SK-N-SH (cell line): ENCODE measurements at regions not wholly inside any gene's neighbourhood (a gene's known extent, or its start where the extent isn't known, plus 50 kb on each side); places are given as distances from the start of the nearest gene placed in this dataset.

ENCODE experiments used
- CTCF ChIA-PET: fragments of 300-600, 350-600 bp; formaldehyde crosslinking; extraction: SDS; loops from one replicate; lab custom pipeline; 2021; lab: Yijun Ruan, JAX
- POLR2A ChIA-PET: fragments of 350-600 bp; sonication (Branson Sonifier 250); formaldehyde crosslinking; extraction: SDS; loops from one replicate; lab custom pipeline; 2020; ENCODE audit warnings: antibody characterized with exemption, inconsistent platforms; lab: Yijun Ruan, JAX
- DNase-seq: peaks from one replicate; pipeline ENCODE4 v3.0.0; 2012
- H2AFZ ChIP-seq: fragments of 200-600 bp; sonication (generic); 2 replicates; pipeline ENCODE4 v1.8.1; 2016; ENCODE audit warnings: antibody characterized with exemption, mild to moderate bottlenecking, low read depth
- H3F3A ChIP-seq: fragments of 200-600 bp; sonication (generic); replicated peaks from 2 replicates; pipeline ENCODE3; 2016; ENCODE audit warnings: antibody characterized with exemption, mild to moderate bottlenecking; ENCODE audit not compliant: insufficient read depth
- H3K27ac ChIP-seq, 2 experiments: fragments of 200-500 bp in 1 of 2; fragments of 200-600 bp in 1 of 2; sonication (Bioruptor generic) in 1 of 2; sonication (generic), shearing (Covaris generic) in 1 of 2; 2 replicates each; pipeline versions ENCODE4 v1.5.1 to v1.6.1; 2014 to 2016; ENCODE audit warnings: low read depth in 2 of 2, inconsistent platforms in 1 of 2, low read length in 1 of 2, mild to moderate bottlenecking in 1 of 2, mixed read lengths in 1 of 2
- H3K27me3 ChIP-seq: fragments of 200-600 bp; sonication (generic), shearing (Covaris generic); 2 replicates; pipeline ENCODE4 v1.6.1; 2016; ENCODE audit warnings: mixed run types; ENCODE audit not compliant: insufficient read depth
- H3K36me3 ChIP-seq, 2 experiments: fragments of 200-500 bp in 1 of 2; fragments of 200-600 bp in 1 of 2; sonication (Bioruptor generic) in 1 of 2; sonication (generic) in 1 of 2; replicated peaks in 1 of 2; 2 replicates each; pipeline versions ENCODE3 to v1.5.1; 2014 to 2016; ENCODE audit warnings: low read length in 1 of 2, mild to moderate bottlenecking in 1 of 2; ENCODE audit not compliant: insufficient read depth in 2 of 2, control insufficient read depth in 1 of 2
- H3K4me1 ChIP-seq, 2 experiments: fragments of 200-500 bp in 1 of 2; fragments of 200-600 bp in 1 of 2; sonication (Bioruptor generic) in 1 of 2; sonication (generic), shearing (Covaris generic) in 1 of 2; 2 replicates each; pipeline versions ENCODE4 v1.5.1 to v1.6.1; 2014 to 2016; ENCODE audit warnings: low read depth in 1 of 2, low read length in 1 of 2, mixed run types in 1 of 2; ENCODE audit not compliant: insufficient read depth in 2 of 2, control insufficient read depth in 1 of 2
- H3K4me2 ChIP-seq: fragments of 200-600 bp; sonication (generic), shearing (Covaris generic); 2 replicates; pipeline ENCODE4 v1.6.1; 2017; ENCODE audit warnings: mixed run types
- H3K4me3 ChIP-seq, 2 experiments: fragments of 200-500 bp in 1 of 2; fragments of 200-600 bp in 1 of 2; sonication (Bioruptor generic) in 1 of 2; sonication (generic), shearing (Covaris generic) in 1 of 2; 2 replicates each; pipeline versions ENCODE4 v1.5.1 to v1.8.1; 2014 to 2016; ENCODE audit warnings: low read depth in 2 of 2, inconsistent platforms in 1 of 2, low read length in 1 of 2, mild to moderate bottlenecking in 1 of 2, mixed read lengths in 1 of 2, moderate library complexity in 1 of 2
- H3K79me2 ChIP-seq: fragments of 200-600 bp; sonication (generic); 2 replicates; pipeline ENCODE4 v1.8.1; 2017; ENCODE audit warnings: mild to moderate bottlenecking; ENCODE audit not compliant: insufficient read depth
- H3K9ac ChIP-seq: fragments of 200-600 bp; sonication (generic); 2 replicates; pipeline ENCODE4 v1.6.1; 2017; ENCODE audit warnings: mixed run types
- H3K9me2 ChIP-seq: fragments of 200-600 bp; sonication (generic); 2 replicates; pipeline ENCODE4 v1.6.1; 2017; ENCODE audit warnings: mixed run types
- H3K9me3 ChIP-seq: fragments of 200-600 bp; sonication (generic); 2 replicates; pipeline ENCODE4 v1.6.1; 2017; ENCODE audit warnings: mixed run types, mild to moderate bottlenecking, moderate library complexity
- H4K20me1 ChIP-seq: fragments of 200-600 bp; sonication (generic); 2 replicates; pipeline ENCODE4 v1.6.1; 2017; ENCODE audit warnings: mild to moderate bottlenecking, mixed run types; ENCODE audit not compliant: insufficient read depth
- EP300 ChIP-seq, 2 experiments: IDR thresholded peaks; 2 replicates each; pipeline versions ENCODE4 v1.4.0 to v1.6.1; 2012; ENCODE audit warnings: borderline replicate concordance in 1 of 2, low read depth in 1 of 2, low read length in 1 of 2
- EZH2phosphoT487 ChIP-seq: fragments of 200-600 bp; sonication (generic); IDR thresholded peaks from 2 replicates; pipeline ENCODE4 v1.6.1; 2017; ENCODE audit warnings: low read depth, mixed run types, mild to moderate bottlenecking, antibody characterized with exemption, moderate library complexity, borderline replicate concordance
- GATA2 ChIP-seq: sonication (generic); formaldehyde crosslinking; IDR thresholded peaks from 2 replicates; pipeline ENCODE4 v1.5.0; 2020; ENCODE audit warnings: mild to moderate bottlenecking, missing genetic modification reagents
- JUND ChIP-seq: IDR thresholded peaks from 2 replicates; pipeline ENCODE4 v1.4.0; 2012
- RFX5 ChIP-seq: IDR thresholded peaks from 2 replicates; pipeline ENCODE4 v1.6.1; 2012; ENCODE audit warnings: mild to moderate bottlenecking, improper control_type of control experiment, low read length
- SMC3 ChIP-seq: IDR thresholded peaks from 2 replicates; pipeline ENCODE4 v1.6.1; 2012; ENCODE audit warnings: low read depth, low read length, improper control_type of control experiment
- TCF12 ChIP-seq: IDR thresholded peaks from 2 replicates; pipeline ENCODE4 v1.4.0; 2012
- YY1 ChIP-seq: IDR thresholded peaks from 2 replicates; pipeline ENCODE4 v1.4.0; 2012; ENCODE audit warnings: low read depth, mild to moderate bottlenecking
- WGBS: methylation state at CpG from one replicate; pipeline ENCODE4 v1.1.6; 2017; ENCODE audit warnings: low lambda C conversion rate; 5-methylcytosine and 5-hydroxymethylcytosine counted together
- TF ChIP-seq, protein P1 (sequence below): fragments of 150-350 bp; IDR thresholded peaks from 2 replicates; pipeline ENCODE4 v1.6.1; 2016; ENCODE audit warnings: mild to moderate bottlenecking, low read depth, low read length
- TF ChIP-seq, protein P2 (sequence below): IDR thresholded peaks from 2 replicates; pipeline ENCODE4 v1.6.1; 2012; ENCODE audit warnings: mild to moderate bottlenecking, low read depth, low read length, moderate library complexity
- TF ChIP-seq, protein P3 (sequence below): IDR thresholded peaks from 2 replicates; pipeline ENCODE4 v1.4.0; 2012; ENCODE audit warnings: low read depth, borderline replicate concordance
- TF ChIP-seq, protein P4 (sequence below): IDR thresholded peaks from 2 replicates; pipeline ENCODE4 v1.4.0; 2012; ENCODE audit warnings: low read depth
- TF ChIP-seq, protein P5 (sequence below): fragments of 200-600 bp; sonication (generic); IDR thresholded peaks from 2 replicates; pipeline ENCODE4 v1.6.1; 2017; ENCODE audit warnings: antibody characterized with exemption, mild to moderate bottlenecking, moderate library complexity
- TF ChIP-seq, protein P6 (sequence below): IDR thresholded peaks from 2 replicates; pipeline ENCODE4 v1.4.0; 2012; ENCODE audit warnings: low read depth, borderline replicate concordance
- TF ChIP-seq, protein P7 (sequence below): IDR thresholded peaks from 2 replicates; pipeline ENCODE4; 2012

DNA sequence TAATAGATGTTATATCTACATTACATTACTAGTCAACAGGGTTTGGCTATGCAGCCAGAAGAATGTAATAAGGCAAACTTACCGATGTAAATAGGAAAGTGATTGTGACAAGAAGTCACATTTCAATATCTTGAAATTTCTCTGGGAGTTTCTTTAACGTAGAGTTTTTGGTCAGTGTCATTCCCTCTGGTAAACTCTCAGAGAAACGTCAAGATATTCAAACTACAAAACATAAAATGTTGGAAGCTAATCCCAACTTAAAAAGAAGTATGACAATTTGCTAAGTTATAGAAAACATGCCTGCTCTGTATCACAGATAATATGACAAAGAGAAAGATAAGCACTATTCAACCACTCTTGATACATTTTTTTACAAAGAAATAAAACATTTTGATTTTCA is 111.2 kb upstream of the PRICKLE2 start:
- TF ChIP-seq GATA2 (CRISPR knock-in tag) (no peak), TCF12 (no peak), RFX5 (no peak), EZH2phosphoT487 (no peak), YY1 (no peak), EP300 (IDR thresholded peaks at IDR 0.05; ENCODE audit: borderline replicate concordance in 1 of 2, low read depth in 1 of 2, low read length in 1 of 2) (no peak), SMC3 (no peak), JUND (no peak)
- TF ChIP-seq, protein P1, sequence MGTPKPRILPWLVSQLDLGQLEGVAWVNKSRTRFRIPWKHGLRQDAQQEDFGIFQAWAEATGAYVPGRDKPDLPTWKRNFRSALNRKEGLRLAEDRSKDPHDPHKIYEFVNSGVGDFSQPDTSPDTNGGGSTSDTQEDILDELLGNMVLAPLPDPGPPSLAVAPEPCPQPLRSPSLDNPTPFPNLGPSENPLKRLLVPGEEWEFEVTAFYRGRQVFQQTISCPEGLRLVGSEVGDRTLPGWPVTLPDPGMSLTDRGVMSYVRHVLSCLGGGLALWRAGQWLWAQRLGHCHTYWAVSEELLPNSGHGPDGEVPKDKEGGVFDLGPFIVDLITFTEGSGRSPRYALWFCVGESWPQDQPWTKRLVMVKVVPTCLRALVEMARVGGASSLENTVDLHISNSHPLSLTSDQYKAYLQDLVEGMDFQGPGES = no peak
- TF ChIP-seq, protein P2, sequence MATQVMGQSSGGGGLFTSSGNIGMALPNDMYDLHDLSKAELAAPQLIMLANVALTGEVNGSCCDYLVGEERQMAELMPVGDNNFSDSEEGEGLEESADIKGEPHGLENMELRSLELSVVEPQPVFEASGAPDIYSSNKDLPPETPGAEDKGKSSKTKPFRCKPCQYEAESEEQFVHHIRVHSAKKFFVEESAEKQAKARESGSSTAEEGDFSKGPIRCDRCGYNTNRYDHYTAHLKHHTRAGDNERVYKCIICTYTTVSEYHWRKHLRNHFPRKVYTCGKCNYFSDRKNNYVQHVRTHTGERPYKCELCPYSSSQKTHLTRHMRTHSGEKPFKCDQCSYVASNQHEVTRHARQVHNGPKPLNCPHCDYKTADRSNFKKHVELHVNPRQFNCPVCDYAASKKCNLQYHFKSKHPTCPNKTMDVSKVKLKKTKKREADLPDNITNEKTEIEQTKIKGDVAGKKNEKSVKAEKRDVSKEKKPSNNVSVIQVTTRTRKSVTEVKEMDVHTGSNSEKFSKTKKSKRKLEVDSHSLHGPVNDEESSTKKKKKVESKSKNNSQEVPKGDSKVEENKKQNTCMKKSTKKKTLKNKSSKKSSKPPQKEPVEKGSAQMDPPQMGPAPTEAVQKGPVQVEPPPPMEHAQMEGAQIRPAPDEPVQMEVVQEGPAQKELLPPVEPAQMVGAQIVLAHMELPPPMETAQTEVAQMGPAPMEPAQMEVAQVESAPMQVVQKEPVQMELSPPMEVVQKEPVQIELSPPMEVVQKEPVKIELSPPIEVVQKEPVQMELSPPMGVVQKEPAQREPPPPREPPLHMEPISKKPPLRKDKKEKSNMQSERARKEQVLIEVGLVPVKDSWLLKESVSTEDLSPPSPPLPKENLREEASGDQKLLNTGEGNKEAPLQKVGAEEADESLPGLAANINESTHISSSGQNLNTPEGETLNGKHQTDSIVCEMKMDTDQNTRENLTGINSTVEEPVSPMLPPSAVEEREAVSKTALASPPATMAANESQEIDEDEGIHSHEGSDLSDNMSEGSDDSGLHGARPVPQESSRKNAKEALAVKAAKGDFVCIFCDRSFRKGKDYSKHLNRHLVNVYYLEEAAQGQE = no peak
- TF ChIP-seq, protein P3, sequence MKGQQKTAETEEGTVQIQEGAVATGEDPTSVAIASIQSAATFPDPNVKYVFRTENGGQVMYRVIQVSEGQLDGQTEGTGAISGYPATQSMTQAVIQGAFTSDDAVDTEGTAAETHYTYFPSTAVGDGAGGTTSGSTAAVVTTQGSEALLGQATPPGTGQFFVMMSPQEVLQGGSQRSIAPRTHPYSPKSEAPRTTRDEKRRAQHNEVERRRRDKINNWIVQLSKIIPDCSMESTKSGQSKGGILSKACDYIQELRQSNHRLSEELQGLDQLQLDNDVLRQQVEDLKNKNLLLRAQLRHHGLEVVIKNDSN = no peak
- TF ChIP-seq, protein P4, sequence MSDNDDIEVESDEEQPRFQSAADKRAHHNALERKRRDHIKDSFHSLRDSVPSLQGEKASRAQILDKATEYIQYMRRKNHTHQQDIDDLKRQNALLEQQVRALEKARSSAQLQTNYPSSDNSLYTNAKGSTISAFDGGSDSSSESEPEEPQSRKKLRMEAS = no peak
- TF ChIP-seq, protein P5, sequence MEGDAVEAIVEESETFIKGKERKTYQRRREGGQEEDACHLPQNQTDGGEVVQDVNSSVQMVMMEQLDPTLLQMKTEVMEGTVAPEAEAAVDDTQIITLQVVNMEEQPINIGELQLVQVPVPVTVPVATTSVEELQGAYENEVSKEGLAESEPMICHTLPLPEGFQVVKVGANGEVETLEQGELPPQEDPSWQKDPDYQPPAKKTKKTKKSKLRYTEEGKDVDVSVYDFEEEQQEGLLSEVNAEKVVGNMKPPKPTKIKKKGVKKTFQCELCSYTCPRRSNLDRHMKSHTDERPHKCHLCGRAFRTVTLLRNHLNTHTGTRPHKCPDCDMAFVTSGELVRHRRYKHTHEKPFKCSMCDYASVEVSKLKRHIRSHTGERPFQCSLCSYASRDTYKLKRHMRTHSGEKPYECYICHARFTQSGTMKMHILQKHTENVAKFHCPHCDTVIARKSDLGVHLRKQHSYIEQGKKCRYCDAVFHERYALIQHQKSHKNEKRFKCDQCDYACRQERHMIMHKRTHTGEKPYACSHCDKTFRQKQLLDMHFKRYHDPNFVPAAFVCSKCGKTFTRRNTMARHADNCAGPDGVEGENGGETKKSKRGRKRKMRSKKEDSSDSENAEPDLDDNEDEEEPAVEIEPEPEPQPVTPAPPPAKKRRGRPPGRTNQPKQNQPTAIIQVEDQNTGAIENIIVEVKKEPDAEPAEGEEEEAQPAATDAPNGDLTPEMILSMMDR = no peak
- TF ChIP-seq, protein P6, sequence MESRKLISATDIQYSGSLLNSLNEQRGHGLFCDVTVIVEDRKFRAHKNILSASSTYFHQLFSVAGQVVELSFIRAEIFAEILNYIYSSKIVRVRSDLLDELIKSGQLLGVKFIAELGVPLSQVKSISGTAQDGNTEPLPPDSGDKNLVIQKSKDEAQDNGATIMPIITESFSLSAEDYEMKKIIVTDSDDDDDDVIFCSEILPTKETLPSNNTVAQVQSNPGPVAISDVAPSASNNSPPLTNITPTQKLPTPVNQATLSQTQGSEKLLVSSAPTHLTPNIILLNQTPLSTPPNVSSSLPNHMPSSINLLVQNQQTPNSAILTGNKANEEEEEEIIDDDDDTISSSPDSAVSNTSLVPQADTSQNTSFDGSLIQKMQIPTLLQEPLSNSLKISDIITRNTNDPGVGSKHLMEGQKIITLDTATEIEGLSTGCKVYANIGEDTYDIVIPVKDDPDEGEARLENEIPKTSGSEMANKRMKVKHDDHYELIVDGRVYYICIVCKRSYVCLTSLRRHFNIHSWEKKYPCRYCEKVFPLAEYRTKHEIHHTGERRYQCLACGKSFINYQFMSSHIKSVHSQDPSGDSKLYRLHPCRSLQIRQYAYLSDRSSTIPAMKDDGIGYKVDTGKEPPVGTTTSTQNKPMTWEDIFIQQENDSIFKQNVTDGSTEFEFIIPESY = no peak
- TF ChIP-seq, protein P7, sequence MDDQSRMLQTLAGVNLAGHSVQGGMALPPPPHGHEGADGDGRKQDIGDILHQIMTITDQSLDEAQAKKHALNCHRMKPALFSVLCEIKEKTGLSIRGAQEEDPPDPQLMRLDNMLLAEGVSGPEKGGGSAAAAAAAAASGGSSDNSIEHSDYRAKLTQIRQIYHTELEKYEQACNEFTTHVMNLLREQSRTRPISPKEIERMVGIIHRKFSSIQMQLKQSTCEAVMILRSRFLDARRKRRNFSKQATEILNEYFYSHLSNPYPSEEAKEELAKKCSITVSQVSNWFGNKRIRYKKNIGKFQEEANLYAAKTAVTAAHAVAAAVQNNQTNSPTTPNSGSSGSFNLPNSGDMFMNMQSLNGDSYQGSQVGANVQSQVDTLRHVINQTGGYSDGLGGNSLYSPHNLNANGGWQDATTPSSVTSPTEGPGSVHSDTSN = no peak
- TF ChIP-seq, all 33 proteins: peak for 0
- Histone ChIP-seq H3K36me3 (peaks cover 0 to 4% of the 10 kb centered on the region in 2 experiments), H3K9me3 (no peaks in the 10 kb centered on the region), H3F3A (peaks cover 15% of the 10 kb centered on the region), H3K79me2 (no peaks in the 10 kb centered on the region), H3K4me1 (peaks cover 0 to 10% of the 10 kb centered on the region in 2 experiments; a peak in 3 of 4 replicates), H3K4me3 (no peak overlapping the region), H3K4me2 (no peak overlapping the region), H3K27me3 (no peaks in the 10 kb centered on the region), H3K9me2 (no peaks in the 10 kb centered on the region), H3K9ac (no peak overlapping the region), H4K20me1 (no peaks in the 10 kb centered on the region), H3K27ac (no peak overlapping the region), H2AFZ (no peak overlapping the region)
- ChIA-PET CTCF (no interaction called here), POLR2A (no interaction called here)
- no peak for DNase-seq
- 73% methylated on average over 3 of the region's 3 CpGs for WGBS
